GM18858 (cell line): ENCODE measurements at regions not wholly inside any gene's neighbourhood (a gene's known extent, or its start where the extent isn't known, plus 50 kb on each side); places are given as distances from the start of the nearest gene placed in this dataset.
"Not testable (repeated sequence)": the region's sequence is repeated elsewhere in the genome, so short reads cannot be mapped to it uniquely, and the experiment has no call there.

Source experiments
- ATAC-seq: cut with Tn5 transposase; IDR thresholded peaks from one replicate; pipeline ENCODE4 v1.9.1; 2021; ENCODE audit not compliant: unreplicated experiment

- ATAC-seq, result no peak
Measured at GRCh38 chr3:70743754-70744153, 431.3 kb upstream of the MDFIC2 start.

GRCh38 chr3:70742081-70742480 is 429.6 kb upstream of the MDFIC2 start:
- ATAC-seq, result no peak

GRCh38 chr3:70740872-70741271 is 428.4 kb upstream of the MDFIC2 start:
- ATAC-seq, result no peak

GRCh38 chr3:70740071-70740470 is 427.6 kb upstream of the MDFIC2 start:
- ATAC-seq, result no peak

GRCh38 chr3:70738291-70738681 is 425.8 kb upstream of the MDFIC2 start:
- no peak for ATAC-seq

- ATAC-seq, result no peak
Measured at GRCh38 chr3:70737666-70738290, 425.3 kb upstream of the MDFIC2 start.

- ATAC-seq, result no peak
Measured at GRCh38 chr3:70736009-70736408, 423.6 kb upstream of the MDFIC2 start.

- no peak for ATAC-seq
Measured at GRCh38 chr3:70734756-70735155, 422.3 kb upstream of the MDFIC2 start.

- ATAC-seq, result no peak
Measured at GRCh38 chr3:70731046-70731445, 418.6 kb upstream of the MDFIC2 start.

GRCh38 chr3:70729845-70730244 is 417.4 kb upstream of the MDFIC2 start:
- ATAC-seq, result no peak

GRCh38 chr3:70728311-70728710 is 415.9 kb upstream of the MDFIC2 start:
- ATAC-seq, result no peak

GRCh38 chr3:70726961-70727360 is 414.5 kb upstream of the MDFIC2 start:
- ATAC-seq, result no peak

- ATAC-seq, result no peak
Measured at GRCh38 chr3:70726096-70726938, 413.9 kb upstream of the MDFIC2 start.

GRCh38 chr3:70722018-70722417 is 409.6 kb upstream of the MDFIC2 start:
- no peak for ATAC-seq

GRCh38 chr3:70716832-70717231 is 404.4 kb upstream of the MDFIC2 start:
- ATAC-seq, result no peak

- ATAC-seq, result no peak
Measured at GRCh38 chr3:70712449-70713082, 400.1 kb upstream of the MDFIC2 start.

GRCh38 chr3:70703305-70704102 is 391.1 kb upstream of the MDFIC2 start:
- no peak for ATAC-seq

- ATAC-seq, result no peak
Measured at GRCh38 chr3:70702132-70702531, 389.7 kb upstream of the MDFIC2 start.

- no peak for ATAC-seq
Measured at GRCh38 chr3:70684701-70685100, 372.3 kb upstream of the MDFIC2 start.

- not testable (repeated sequence) for ATAC-seq
Measured at GRCh38 chr3:70675810-70676209, 363.4 kb upstream of the MDFIC2 start.
